Epithelial cell of esophagus (primary cell): ENCODE measurements at regions not wholly inside any gene's neighbourhood (a gene's known extent, or its start where the extent isn't known, plus 50 kb on each side); places are given as distances from the start of the nearest gene placed in this dataset.
"Not testable (repeated sequence)": the region's sequence is repeated elsewhere in the genome, so short reads cannot be mapped to it uniquely, and the experiment has no call there.

Experiments
- DNase-seq: peaks from one replicate; pipeline ENCODE4 v3.0.0; 2010; ENCODE audit warnings: low read depth
- H3K4me3 ChIP-seq: 2 replicates; pipeline ENCODE4 v1.5.1; 2011; ENCODE audit warnings: mild to moderate bottlenecking, low read length, control low read depth
- TF ChIP-seq, protein P1 (sequence below): IDR thresholded peaks from 2 replicates; pipeline ENCODE4 v1.5.1; 2011; ENCODE audit warnings: low read depth, mild to moderate bottlenecking, low read length, control low read depth, inconsistent platforms; ENCODE audit not compliant: insufficient read depth; ENCODE audit errors: missing control alignments

DNA sequence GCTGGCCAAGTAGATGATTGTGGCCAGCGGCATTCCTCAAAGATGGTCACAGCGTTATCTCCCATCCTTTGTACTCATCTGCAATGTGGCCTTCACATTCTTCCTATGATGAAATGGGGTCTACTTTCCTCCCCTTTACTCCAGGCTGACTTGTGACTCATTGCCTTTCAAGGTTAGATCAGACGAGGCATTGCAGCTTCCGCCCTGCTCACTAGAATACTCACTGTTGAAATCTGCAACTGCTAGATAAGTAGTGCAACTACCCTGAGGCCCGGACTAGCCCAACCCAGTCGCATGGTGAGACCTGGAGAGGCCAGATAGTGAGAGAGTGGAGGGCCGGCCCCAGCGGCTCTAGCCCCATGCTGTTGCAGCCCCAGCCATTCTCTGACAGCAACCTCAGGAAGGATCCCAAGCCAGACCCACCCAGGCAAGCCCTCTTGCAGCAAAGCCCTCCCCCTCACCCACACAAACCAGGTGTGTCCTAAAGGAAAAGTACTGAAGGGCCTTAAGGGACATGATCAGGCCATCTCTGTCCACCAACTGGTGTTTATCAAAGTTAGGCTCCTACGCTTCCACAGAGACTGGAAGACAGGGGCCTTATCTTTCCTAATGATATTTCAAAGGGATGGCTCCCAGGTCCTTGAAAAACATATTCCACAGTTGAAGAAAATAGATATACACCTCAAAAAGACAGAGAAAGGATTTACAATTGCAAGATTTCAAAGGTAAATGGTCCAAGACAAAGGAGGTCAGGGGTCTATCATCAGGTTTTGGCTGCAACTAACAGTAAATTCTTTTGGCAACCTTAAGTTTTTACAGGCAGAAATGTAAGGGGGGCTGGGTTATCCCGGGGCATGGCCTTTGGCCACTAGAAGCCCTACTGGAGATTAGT, 107.2 kb upstream of the TRIM24 start:
- no peak for DNase-seq

GRCh38 chr7:138354066-138354465, 106.0 kb upstream of the TRIM24 start:
- TF ChIP-seq, protein P1, sequence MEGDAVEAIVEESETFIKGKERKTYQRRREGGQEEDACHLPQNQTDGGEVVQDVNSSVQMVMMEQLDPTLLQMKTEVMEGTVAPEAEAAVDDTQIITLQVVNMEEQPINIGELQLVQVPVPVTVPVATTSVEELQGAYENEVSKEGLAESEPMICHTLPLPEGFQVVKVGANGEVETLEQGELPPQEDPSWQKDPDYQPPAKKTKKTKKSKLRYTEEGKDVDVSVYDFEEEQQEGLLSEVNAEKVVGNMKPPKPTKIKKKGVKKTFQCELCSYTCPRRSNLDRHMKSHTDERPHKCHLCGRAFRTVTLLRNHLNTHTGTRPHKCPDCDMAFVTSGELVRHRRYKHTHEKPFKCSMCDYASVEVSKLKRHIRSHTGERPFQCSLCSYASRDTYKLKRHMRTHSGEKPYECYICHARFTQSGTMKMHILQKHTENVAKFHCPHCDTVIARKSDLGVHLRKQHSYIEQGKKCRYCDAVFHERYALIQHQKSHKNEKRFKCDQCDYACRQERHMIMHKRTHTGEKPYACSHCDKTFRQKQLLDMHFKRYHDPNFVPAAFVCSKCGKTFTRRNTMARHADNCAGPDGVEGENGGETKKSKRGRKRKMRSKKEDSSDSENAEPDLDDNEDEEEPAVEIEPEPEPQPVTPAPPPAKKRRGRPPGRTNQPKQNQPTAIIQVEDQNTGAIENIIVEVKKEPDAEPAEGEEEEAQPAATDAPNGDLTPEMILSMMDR = no peak
- no peak for DNase-seq
- H3K4me3 ChIP-seq = no peak overlapping the region

More for the DNA sequence above, 107.2 kb upstream of the TRIM24 start:
- H3K4me3 ChIP-seq = no peak overlapping the region
- TF ChIP-seq, protein P1 = no peak

GRCh38 chr7:138355254-138355653, 104.8 kb upstream of the TRIM24 start:
- H3K4me3 ChIP-seq = no peak overlapping the region
- no peak for DNase-seq
- TF ChIP-seq, protein P1 = no peak

- no peak overlapping the region for H3K4me3 ChIP-seq
- TF ChIP-seq, protein P1 = no peak
- DNase-seq = no peak
Measured at GRCh38 chr7:138358850-138359341, 101.2 kb upstream of the TRIM24 start.

- no peak overlapping the region for H3K4me3 ChIP-seq
- TF ChIP-seq, protein P1 = no peak
- DNase-seq = no peak
Measured at GRCh38 chr7:138359870-138360559, 100.0 kb upstream of the TRIM24 start.

DNA sequence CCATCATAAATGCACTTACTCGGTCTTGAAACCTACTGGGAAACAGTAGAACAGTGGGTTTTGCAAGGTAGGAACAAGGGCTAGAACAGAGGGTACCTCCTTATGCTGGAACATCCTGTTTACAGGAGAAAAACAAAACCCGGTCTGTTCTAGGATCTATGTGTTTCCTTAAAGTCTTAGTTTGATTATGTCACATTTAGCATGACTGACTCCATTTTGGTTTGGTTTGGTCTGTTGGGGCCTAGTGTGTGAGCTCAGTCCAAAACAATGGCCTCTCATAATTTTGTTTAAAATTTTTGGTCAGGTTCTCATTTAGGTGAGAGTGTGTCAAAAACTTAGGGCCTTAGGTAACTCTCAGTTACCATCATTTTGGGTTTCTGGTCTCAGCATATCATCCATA, 96.3 kb upstream of the TRIM24 start:
- H3K4me3 ChIP-seq = no peak overlapping the region
- TF ChIP-seq, protein P1 = no peak
- DNase-seq = no peak

DNA sequence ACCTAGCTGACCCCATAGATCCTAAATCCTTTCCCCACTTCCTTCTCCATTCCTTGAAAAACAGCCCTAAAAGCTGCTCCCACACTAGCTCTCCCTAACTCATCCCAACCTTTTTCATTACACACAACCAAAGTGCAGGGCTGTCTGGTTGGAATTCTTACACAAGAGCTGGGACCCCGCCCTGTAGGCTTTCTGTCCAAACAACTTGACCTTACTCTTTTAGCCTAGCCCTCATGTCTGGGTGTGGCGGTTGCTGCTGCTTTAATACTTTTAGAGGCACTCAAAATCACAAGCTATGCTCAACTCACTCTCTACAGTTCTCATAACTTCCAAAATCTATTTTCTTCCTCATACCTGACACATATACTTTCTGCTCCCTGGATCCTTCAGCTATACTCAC, 93.9 kb upstream of the TRIM24 start:
- not testable (repeated sequence) for H3K4me3 ChIP-seq, DNase-seq

DNA sequence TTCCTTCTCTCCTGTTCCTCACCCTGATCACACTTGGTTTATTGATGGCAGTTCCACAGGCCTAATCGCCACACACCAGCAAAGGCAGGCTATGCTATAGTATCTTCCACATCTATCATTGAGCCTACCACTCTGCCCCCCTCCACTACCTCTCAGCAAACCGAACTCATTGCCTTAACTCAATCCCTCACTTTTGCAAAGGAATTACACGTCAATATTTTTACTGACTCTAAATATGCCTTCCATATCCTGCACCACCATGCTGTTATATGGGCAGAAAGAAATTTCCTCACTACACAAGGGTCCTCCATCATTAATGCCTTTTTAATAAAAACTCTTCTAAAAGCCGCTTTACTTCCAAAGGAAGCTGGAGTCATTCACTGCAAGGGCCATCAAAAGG, 93.4 kb upstream of the TRIM24 start:
- DNase-seq, H3K4me3 ChIP-seq: not testable (repeated sequence)
